ENCODE measurements at regions not wholly inside any gene's neighbourhood (a gene's known extent, or its start where the extent isn't known, plus 50 kb on each side); places are given as distances from the start of the nearest gene placed in this dataset.

- TF ChIP-seq CTCF (IDR thresholded peaks at IDR 0.05) (no peak), POLR2A (IDR thresholded peaks at IDR 0.05) (no peak)
Observed at GRCh38 chrX:124592744-124593143, 246.4 kb downstream of the SH2D1A start.
